PC-3 (cell line): ENCODE measurements at regions not wholly inside any gene's neighbourhood (a gene's known extent, or its start where the extent isn't known, plus 50 kb on each side); places are given as distances from the start of the nearest gene placed in this dataset.

ENCODE experiments used
- EZH2phosphoT487 ChIP-seq: fragments of 300-600 bp; sonication (generic); IDR thresholded peaks from 2 replicates; pipeline ENCODE4 v1.6.1; 2018; ENCODE audit warnings: mild to moderate bottlenecking, antibody characterized with exemption, low read length, borderline replicate concordance
- TF ChIP-seq, protein P1 (sequence below): fragments of 300-600 bp; sonication (generic); conservative IDR thresholded peaks from 2 replicates; pipeline ENCODE4 v1.5.1; 2017; ENCODE audit warnings: antibody characterized with exemption, low read depth, mild to moderate bottlenecking, low read length

DNA sequence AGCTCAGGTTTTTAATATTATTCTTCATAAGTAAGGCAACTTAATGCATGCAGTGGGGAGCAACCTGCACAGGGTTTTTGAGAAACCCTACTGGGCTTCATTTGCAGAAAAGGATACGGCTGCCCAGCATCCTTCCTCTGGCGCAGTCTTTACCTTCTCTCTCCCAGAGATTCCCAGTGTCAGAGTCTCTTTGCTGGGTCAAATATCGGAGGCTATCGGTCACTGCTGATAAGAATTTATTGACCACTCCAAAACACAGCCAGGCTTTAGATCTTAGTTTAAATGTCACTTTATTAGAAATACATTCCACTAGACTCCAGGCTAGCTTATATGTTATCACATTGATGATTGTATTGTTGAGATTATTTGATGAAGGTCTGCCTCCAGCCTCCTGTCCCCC lies 147.2 kb upstream of the CPSF6 start:
- TF ChIP-seq, protein P1, sequence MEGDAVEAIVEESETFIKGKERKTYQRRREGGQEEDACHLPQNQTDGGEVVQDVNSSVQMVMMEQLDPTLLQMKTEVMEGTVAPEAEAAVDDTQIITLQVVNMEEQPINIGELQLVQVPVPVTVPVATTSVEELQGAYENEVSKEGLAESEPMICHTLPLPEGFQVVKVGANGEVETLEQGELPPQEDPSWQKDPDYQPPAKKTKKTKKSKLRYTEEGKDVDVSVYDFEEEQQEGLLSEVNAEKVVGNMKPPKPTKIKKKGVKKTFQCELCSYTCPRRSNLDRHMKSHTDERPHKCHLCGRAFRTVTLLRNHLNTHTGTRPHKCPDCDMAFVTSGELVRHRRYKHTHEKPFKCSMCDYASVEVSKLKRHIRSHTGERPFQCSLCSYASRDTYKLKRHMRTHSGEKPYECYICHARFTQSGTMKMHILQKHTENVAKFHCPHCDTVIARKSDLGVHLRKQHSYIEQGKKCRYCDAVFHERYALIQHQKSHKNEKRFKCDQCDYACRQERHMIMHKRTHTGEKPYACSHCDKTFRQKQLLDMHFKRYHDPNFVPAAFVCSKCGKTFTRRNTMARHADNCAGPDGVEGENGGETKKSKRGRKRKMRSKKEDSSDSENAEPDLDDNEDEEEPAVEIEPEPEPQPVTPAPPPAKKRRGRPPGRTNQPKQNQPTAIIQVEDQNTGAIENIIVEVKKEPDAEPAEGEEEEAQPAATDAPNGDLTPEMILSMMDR = no peak
- no peak for TF ChIP-seq EZH2phosphoT487
